IMR-90 (cell line): ENCODE measurements at regions not wholly inside any gene's neighbourhood (a gene's known extent, or its start where the extent isn't known, plus 50 kb on each side); places are given as distances from the start of the nearest gene placed in this dataset.

Source experiments
- ATAC-seq: fragments of 200-7000 bp; cut with Tn5 transposase; 2 replicates; pipeline ENCODE4 v1.9.1; 2020; ENCODE audit warnings: low read depth, mild to moderate bottlenecking, moderate library complexity
- BruUV-seq: library from RNA; stranded (reverse); fragments of 400-500 nt; replicated peaks from 2 replicates; lab custom pipeline; 2021; lab: Mats Ljungman, UMichigan
- CTCF ChIA-PET: fragments of 300-600 bp; formaldehyde crosslinking; extraction: SDS; loops from one replicate; lab custom pipeline; 2021; ENCODE audit warnings: antibody characterized with exemption; lab: Yijun Ruan, JAX
- POLR2A ChIA-PET: fragments of 300-600 bp; sonication (Branson Sonifier 250); formaldehyde crosslinking; loops from one replicate; lab custom pipeline; 2022; ENCODE audit warnings: antibody characterized with exemption; ENCODE audit not compliant: unreplicated experiment; lab: Charles Lee
- DNase-seq: peaks from one replicate; pipeline ENCODE4 v3.0.0; 2013
- H2AFZ ChIP-seq: replicated peaks from 2 replicates; pipeline ENCODE3; 2013; ENCODE audit warnings: low read length, mild to moderate bottlenecking; ENCODE audit not compliant: poor library complexity
- H2AK5ac ChIP-seq: 2 replicates; pipeline ENCODE4 v1.6.1; 2013; ENCODE audit warnings: low read depth, low read length, inconsistent platforms
- H2AK9ac ChIP-seq: replicated peaks from 2 replicates; pipeline ENCODE3; 2013; ENCODE audit warnings: mild to moderate bottlenecking, low read depth, low read length, moderate library complexity; ENCODE audit not compliant: poor library complexity
- H2BK120ac ChIP-seq: 2 replicates; pipeline ENCODE4 v1.6.1; 2013; ENCODE audit warnings: low read depth, low read length, inconsistent platforms
- H2BK15ac ChIP-seq: 3 replicates; pipeline ENCODE4 v1.6.1; 2013; ENCODE audit warnings: low read depth, low read length, inconsistent platforms
- H2BK20ac ChIP-seq: 2 replicates; pipeline ENCODE4 v1.6.1; 2013; ENCODE audit warnings: low read depth, mild to moderate bottlenecking, inconsistent platforms, low read length, moderate library complexity
- H2BK5ac ChIP-seq: 2 replicates; pipeline ENCODE4 v1.6.1; 2013; ENCODE audit warnings: mild to moderate bottlenecking, low read depth, low read length, inconsistent platforms; ENCODE audit not compliant: poor library complexity, severe bottlenecking
- H3K14ac ChIP-seq: replicated peaks from 2 replicates; pipeline ENCODE4 v1.6.1; 2013; ENCODE audit warnings: low read depth, low read length, inconsistent platforms
- H3K18ac ChIP-seq: 2 replicates; pipeline ENCODE4 v1.6.1; 2013; ENCODE audit warnings: low read depth, low read length, control low read depth
- H3K23ac ChIP-seq: 2 replicates; pipeline ENCODE4 v1.6.1; 2013; ENCODE audit warnings: low read depth, low read length, inconsistent platforms
- H3K27ac ChIP-seq: 2 replicates; pipeline ENCODE4 v1.5.1; 2013; ENCODE audit warnings: mild to moderate bottlenecking, control low read depth, low read length; ENCODE audit not compliant: insufficient read depth
- H3K27me3 ChIP-seq: 2 replicates; pipeline ENCODE4 v1.6.1; 2013; ENCODE audit warnings: low read length; ENCODE audit not compliant: control insufficient read depth, insufficient read depth
- H3K36me3 ChIP-seq: 2 replicates; pipeline ENCODE4 v1.6.1; 2013; ENCODE audit warnings: low read length, mixed read lengths; ENCODE audit not compliant: control insufficient read depth, insufficient read depth
- H3K4ac ChIP-seq: 2 replicates; pipeline ENCODE4 v1.6.1; 2013; ENCODE audit warnings: low read depth, low read length, inconsistent platforms
- H3K4me1 ChIP-seq: 2 replicates; pipeline ENCODE4 v1.6.1; 2013; ENCODE audit warnings: low read length, mixed read lengths; ENCODE audit not compliant: control insufficient read depth, insufficient read depth
- H3K4me2 ChIP-seq: 2 replicates; pipeline ENCODE4 v1.6.1; 2013; ENCODE audit warnings: low read depth, mild to moderate bottlenecking, control low read depth, low read length, moderate library complexity
- H3K4me3 ChIP-seq: 2 replicates; pipeline ENCODE4 v1.5.1; 2013; ENCODE audit warnings: low read depth, mild to moderate bottlenecking, control low read depth, low read length, moderate library complexity; ENCODE audit not compliant: insufficient read depth
- H3K56ac ChIP-seq: 2 replicates; pipeline ENCODE4 v1.6.1; 2013; ENCODE audit warnings: low read length, inconsistent platforms; ENCODE audit not compliant: insufficient read depth; ENCODE audit errors: extremely low read depth
- H3K79me1 ChIP-seq, 2 experiments: 2 replicates each; pipeline ENCODE4 v1.6.1; 2013; ENCODE audit warnings: low read length in 2 of 2, inconsistent platforms in 1 of 2, low read depth in 1 of 2
- H3K9ac ChIP-seq: 2 replicates; pipeline ENCODE4 v1.6.1; 2013; ENCODE audit warnings: low read depth, low read length, control low read depth
- H3K9me1 ChIP-seq: 2 replicates; pipeline ENCODE4 v1.6.1; 2013; ENCODE audit warnings: low read length, inconsistent platforms; ENCODE audit not compliant: insufficient read depth
- H3K9me3 ChIP-seq: 2 replicates; pipeline ENCODE4 v1.6.1; 2013; ENCODE audit warnings: low read length; ENCODE audit not compliant: control insufficient read depth, insufficient read depth
- H4K20me1 ChIP-seq: 2 replicates; pipeline ENCODE4 v1.6.1; 2013; ENCODE audit warnings: low read length, inconsistent platforms; ENCODE audit not compliant: insufficient read depth
- H4K5ac ChIP-seq: 2 replicates; pipeline ENCODE4 v1.6.1; 2013; ENCODE audit warnings: mild to moderate bottlenecking, low read depth, low read length, control low read depth
- H4K8ac ChIP-seq, 2 experiments: 2 replicates each; pipeline ENCODE4 v1.6.1; 2013; ENCODE audit warnings: low read depth in 2 of 2, low read length in 2 of 2, control low read depth in 1 of 2, inconsistent platforms in 1 of 2
- H4K91ac ChIP-seq: 2 replicates; pipeline ENCODE4 v1.6.1; 2013; ENCODE audit warnings: low read depth, low read length, inconsistent platforms; ENCODE audit not compliant: insufficient read depth
- BHLHE40 ChIP-seq: fragments of 150-350 bp; IDR thresholded peaks from 2 replicates; pipeline ENCODE4 v1.6.1; 2016; ENCODE audit warnings: mild to moderate bottlenecking, low read depth, low read length
- CTCF ChIP-seq: conservative IDR thresholded peaks from 2 replicates; pipeline ENCODE4 v1.5.1; 2012; ENCODE audit warnings: mild to moderate bottlenecking, low read depth, low read length, improper control_type of control experiment
- FOS ChIP-seq: fragments of 150-350 bp; IDR thresholded peaks from 2 replicates; pipeline ENCODE4 v1.6.1; 2016; ENCODE audit warnings: low read depth, low read length
- MXI1 ChIP-seq: IDR thresholded peaks from 2 replicates; pipeline ENCODE4 v1.6.1; 2012; ENCODE audit warnings: low read depth, mild to moderate bottlenecking, low read length, moderate library complexity, borderline replicate concordance
- RCOR1 ChIP-seq: IDR thresholded peaks from 2 replicates; pipeline ENCODE4 v1.6.1; 2012; ENCODE audit warnings: mild to moderate bottlenecking, low read length, improper control_type of control experiment; ENCODE audit not compliant: insufficient replicate concordance
- SMC3 ChIP-seq: fragments of 150-350 bp; IDR thresholded peaks from 2 replicates; pipeline ENCODE4 v1.6.1; 2016; ENCODE audit warnings: low read depth, mild to moderate bottlenecking, antibody characterized with exemption, low read length, moderate library complexity
- WGBS, 2 experiments: methylation state at CpG; one replicate each; pipeline versions ENCODE4 v1.1.5 to v1.1.7; 2013; ENCODE audit warnings: missing lambda C conversion rate in 2 of 2; ENCODE audit not compliant: insufficient read length in 1 of 2; ENCODE audit errors: extremely low coverage in 2 of 2; 5-methylcytosine and 5-hydroxymethylcytosine counted together
- dilution Hi-C: fragments of 300-500 bp; cut with HindIII; formaldehyde crosslinking; loops from one replicate; pipeline ENCODE4 v1.14.3; 2018; ENCODE audit warnings: low sequenced_read_pairs; ENCODE audit not compliant: unreplicated experiment
- in situ Hi-C: fragments of 300-500 bp; cut with MboI; formaldehyde crosslinking; loops from 3 replicates; pipeline ENCODE4 v1.14.3; 2019; ENCODE audit warnings: low sequenced_read_pairs, inconsistent platforms, mixed read lengths
- intact Hi-C: fragments of 100-400 bp; cut with micrococcal nuclease; formaldehyde crosslinking; loops from 2 replicates; pipeline ENCODE4 v1.10.0; 2022

GRCh38 chr4:126004941-126005340 lies 690.2 kb downstream of the FAT4 start:
- BruUV-seq: no TSS peak
- in situ Hi-C loops (no loop called here), intact Hi-C loops (no loop called here), dilution Hi-C loops (no loop called here)
- H3K27me3 ChIP-seq: no peaks in the 10 kb centered on the region
- no peak overlapping the region for H3K23ac ChIP-seq
- ChIA-PET POLR2A (interaction anchor here (0.6 kb wide), 1 partner anchor 11 kb away, joined by 3 read pairs; no protein-coding TSS in a partner anchor), CTCF (interaction anchor here (0.5 to 1.1 kb wide), 2 partner anchors 12 to 115 kb away, joined by 3 read pairs; no protein-coding TSS in a partner anchor)
- H4K5ac ChIP-seq: no peak overlapping the region
- DNase-seq (peak; percentile 60), ATAC-seq (peak; percentile 91)
- no peaks in the 10 kb centered on the region for H3K79me1 ChIP-seq
- H4K20me1 ChIP-seq: no peaks in the 10 kb centered on the region
- no peaks in the 10 kb centered on the region for H3K9me3 ChIP-seq
- no peak overlapping the region for H3K4me2 ChIP-seq
- no peak overlapping the region for H2BK5ac ChIP-seq
- H2AFZ ChIP-seq: peak overlapping the region; percentile 7
- no peaks in the 10 kb centered on the region for H3K36me3 ChIP-seq
- no peak overlapping the region for H3K14ac ChIP-seq
- TF ChIP-seq MXI1 (no peak), RCOR1 (no peak), BHLHE40 (peak; percentile 95), FOS (0 out of 2 replicates have a peak, but pooled peaks have one; percentile 10), SMC3 (no peak), CTCF (no peak)
- H3K18ac ChIP-seq: no peak overlapping the region
- H3K9ac ChIP-seq: no peak overlapping the region
- no peak overlapping the region for H2AK9ac ChIP-seq
- H3K9me1 ChIP-seq: no peaks in the 10 kb centered on the region
- no peak overlapping the region for H2AK5ac ChIP-seq
- no peak overlapping the region for H2BK120ac ChIP-seq
- no peak overlapping the region for H4K91ac ChIP-seq
- H3K56ac ChIP-seq: no peak overlapping the region
- H2BK20ac ChIP-seq: no peak overlapping the region
- no peak overlapping the region for H3K27ac ChIP-seq
- H3K4me1 ChIP-seq: no peaks in the 10 kb centered on the region; the same call in 1 of the 2 replicates
- H4K8ac ChIP-seq: no peak overlapping the region
- no CpG with 5 or more reads among the region's 4 CpGs for WGBS, 2 experiments
- no peak overlapping the region for H2BK15ac ChIP-seq
- H3K4me3 ChIP-seq: no peak overlapping the region
- H3K4ac ChIP-seq: no peak overlapping the region
